ENCODE measurements at regions not wholly inside any gene's neighbourhood (a gene's known extent, or its start where the extent isn't known, plus 50 kb on each side); places are given as distances from the start of the nearest gene placed in this dataset.

DNA sequence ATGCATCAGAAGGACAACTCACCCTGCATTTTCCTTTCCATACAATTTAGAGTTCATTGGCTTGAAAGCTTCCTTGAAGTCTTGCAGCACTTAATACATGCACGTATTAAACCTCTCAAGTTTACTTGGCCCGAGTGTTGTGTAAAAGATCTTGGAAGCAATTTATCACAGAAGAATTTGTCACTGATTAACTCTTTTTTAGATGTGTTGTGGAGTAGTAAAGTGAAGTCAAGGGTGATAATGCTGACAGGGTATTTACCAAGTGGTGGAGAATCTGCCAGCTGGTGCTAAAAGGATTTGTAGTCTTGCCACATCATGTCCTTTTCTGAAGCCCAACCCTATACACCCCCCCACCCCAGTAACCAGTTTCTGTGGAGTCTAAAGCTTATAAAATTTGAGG is 421.0 kb upstream of the MIR17HG start:
- no TSS peak for BruUV-seq (replicated peaks)
- Histone ChIP-seq H3K9ac (ENCODE audit: insufficient read depth in 1 of 2, low read depth in 2 of 2, low read length in 2 of 2) (no peak overlapping the region), H3K9me1 (ENCODE audit: control insufficient read depth, insufficient read depth, low read length) (no peaks in the 10 kb centered on the region), H3K4me2 (ENCODE audit: insufficient read depth, low read length) (no peak overlapping the region), H3K4me1 (replicated peaks in 1 of 2; ENCODE audit: control insufficient read depth in 2 of 2, insufficient read depth in 2 of 2, low read length in 2 of 2) (no peaks in the 10 kb centered on the region), H3K4me3 (no peak overlapping the region), H3K36me3 (ENCODE audit: control insufficient read depth, insufficient read depth, low read length) (no peaks in the 10 kb centered on the region), H3K27ac (ENCODE audit: extremely low read depth, low read depth, low read length) (no peak overlapping the region), H3K79me2 (ENCODE audit: control insufficient read depth, insufficient read depth, low read length) (no peaks in the 10 kb centered on the region), H4K20me1 (replicated peaks; ENCODE audit: control insufficient read depth, insufficient read depth, low read length) (no peaks in the 10 kb centered on the region), H2AFZ (ENCODE audit: low read depth, low read length) (no peak overlapping the region), H3K27me3 (ENCODE audit: control insufficient read depth in 2 of 2, insufficient read depth in 2 of 2, low read length in 2 of 2) (no peaks in the 10 kb centered on the region), H3K9me3 (replicated peaks; ENCODE audit: control insufficient read depth, insufficient read depth, low read depth, low read length) (no peaks in the 10 kb centered on the region)
- no peak for DNase-seq (ENCODE audit: extremely low read depth in 1 of 4, low spot score in 3 of 4)
- ChIA-PET POLR2A (interaction anchor here (0.6 kb wide), 1 partner anchor 439 kb away, joined by 3 read pairs; no protein-coding TSS in a partner anchor), CTCF (ENCODE audit: low intra/inter-chr PET ratio) (no interaction called here)
- FAIRE-seq, result no peak
- intact Hi-C loops (cut with micrococcal nuclease) (no loop called here), in situ Hi-C loops (cut with MboI) (no loop called here)
- no peak for ATAC-seq
- TF ChIP-seq ZNF507 (tag; conservative IDR thresholded peaks at IDR 0.05), result no peak
- TF ChIP-seq MAFK (IDR thresholded peaks at IDR 0.05; ENCODE audit: low read length), result peak; percentile 50; the same call in 1 of the 2 replicates
- no peak for TF ChIP-seq ZZZ3 (IDR thresholded peaks at IDR 0.05)
- TF ChIP-seq MAFF (IDR thresholded peaks at IDR 0.05; ENCODE audit: low read length), result peak; percentile 45
- TF ChIP-seq, protein P1, sequence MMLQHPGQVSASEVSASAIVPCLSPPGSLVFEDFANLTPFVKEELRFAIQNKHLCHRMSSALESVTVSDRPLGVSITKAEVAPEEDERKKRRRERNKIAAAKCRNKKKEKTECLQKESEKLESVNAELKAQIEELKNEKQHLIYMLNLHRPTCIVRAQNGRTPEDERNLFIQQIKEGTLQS (IDR thresholded peaks at IDR 0.05), result no peak
- TF ChIP-seq, protein P1 (CRISPR knock-in tag; conservative IDR thresholded peaks at IDR 0.05), result no peak
- 0 out of 2 replicates have a peak, but pooled peaks have one; percentile 22 for TF ChIP-seq MAFG (tag; conservative IDR thresholded peaks at IDR 0.05)
- WGBS (ENCODE audit: insufficient coverage, low coverage, missing lambda C conversion rate), result 0% methylated on average over 2 of the region's 2 CpGs

Measured in K562 (cell line).